Uterus (tissue), 2 donors: ENCODE measurements at regions not wholly inside any gene's neighbourhood (a gene's known extent, or its start where the extent isn't known, plus 50 kb on each side); places are given as distances from the start of the nearest gene placed in this dataset.

ENCODE experiments used
- CTCF ChIP-seq, 4 experiments: fragments of 200-600 bp in 2 of 4; fragments of 450-650 bp in 2 of 4; sonication (generic) in 2 of 4; IDR thresholded peaks; one replicate each; pipeline ENCODE4 v1.5.1; 2016 to 2019; ENCODE audit warnings: antibody characterized with exemption in 4 of 4, mild to moderate bottlenecking in 2 of 4, moderate library complexity in 1 of 4
- POLR2A ChIP-seq, 2 donors: fragments of 450-650 bp; IDR thresholded peaks; one replicate each; pipeline ENCODE4 v1.6.1; 2016; ENCODE audit warnings: antibody characterized with exemption in 2 of 2, mild to moderate bottlenecking in 1 of 2, moderate library complexity in 1 of 2

GRCh38 chr3:194961571-194961970 lies 275.9 kb downstream of the FAM43A start:
- no peak for TF ChIP-seq CTCF (IDR thresholded peaks at IDR 0.05)
- no peak for TF ChIP-seq POLR2A (IDR thresholded peaks at IDR 0.05)
